GM12865 (cell line): ENCODE measurements at regions not wholly inside any gene's neighbourhood (a gene's known extent, or its start where the extent isn't known, plus 50 kb on each side); places are given as distances from the start of the nearest gene placed in this dataset.

ENCODE experiments used
- DNase-seq: peaks from one replicate; pipeline ENCODE4 v3.0.0; 2010; ENCODE audit warnings: low read depth
- H3K4me3 ChIP-seq: 2 replicates; pipeline ENCODE4 v1.5.1; 2011; ENCODE audit warnings: mild to moderate bottlenecking, low read depth, low read length, control low read depth
- TF ChIP-seq, protein P1 (sequence below): IDR thresholded peaks from 2 replicates; pipeline ENCODE4 v1.5.1; 2011; ENCODE audit warnings: low read length, control low read depth, low read depth, inconsistent platforms; ENCODE audit not compliant: insufficient read depth; ENCODE audit errors: missing control alignments

DNA sequence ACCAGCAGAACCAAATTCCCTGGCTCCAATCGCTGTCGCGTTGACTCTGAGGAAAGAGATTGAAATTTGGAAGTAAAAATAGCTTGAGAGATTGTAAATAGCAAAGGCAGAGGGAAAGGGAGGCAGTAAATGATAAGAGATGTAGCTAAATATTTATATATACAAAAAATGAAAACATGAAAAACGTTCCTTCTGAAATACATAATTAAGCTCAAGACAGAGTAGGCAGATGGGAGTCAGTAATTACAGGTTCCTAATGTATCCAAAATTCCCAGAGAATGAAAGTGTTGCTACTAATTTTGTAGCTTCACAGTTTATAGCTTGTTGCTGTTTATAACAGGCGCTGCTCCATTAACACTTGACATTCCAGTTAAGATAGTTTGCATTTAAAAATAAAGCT is 648.7 kb downstream of the KCNA4 start:
- no peak overlapping the region for H3K4me3 ChIP-seq
- no peak for DNase-seq
- TF ChIP-seq, protein P1, sequence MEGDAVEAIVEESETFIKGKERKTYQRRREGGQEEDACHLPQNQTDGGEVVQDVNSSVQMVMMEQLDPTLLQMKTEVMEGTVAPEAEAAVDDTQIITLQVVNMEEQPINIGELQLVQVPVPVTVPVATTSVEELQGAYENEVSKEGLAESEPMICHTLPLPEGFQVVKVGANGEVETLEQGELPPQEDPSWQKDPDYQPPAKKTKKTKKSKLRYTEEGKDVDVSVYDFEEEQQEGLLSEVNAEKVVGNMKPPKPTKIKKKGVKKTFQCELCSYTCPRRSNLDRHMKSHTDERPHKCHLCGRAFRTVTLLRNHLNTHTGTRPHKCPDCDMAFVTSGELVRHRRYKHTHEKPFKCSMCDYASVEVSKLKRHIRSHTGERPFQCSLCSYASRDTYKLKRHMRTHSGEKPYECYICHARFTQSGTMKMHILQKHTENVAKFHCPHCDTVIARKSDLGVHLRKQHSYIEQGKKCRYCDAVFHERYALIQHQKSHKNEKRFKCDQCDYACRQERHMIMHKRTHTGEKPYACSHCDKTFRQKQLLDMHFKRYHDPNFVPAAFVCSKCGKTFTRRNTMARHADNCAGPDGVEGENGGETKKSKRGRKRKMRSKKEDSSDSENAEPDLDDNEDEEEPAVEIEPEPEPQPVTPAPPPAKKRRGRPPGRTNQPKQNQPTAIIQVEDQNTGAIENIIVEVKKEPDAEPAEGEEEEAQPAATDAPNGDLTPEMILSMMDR: no peak

DNA sequence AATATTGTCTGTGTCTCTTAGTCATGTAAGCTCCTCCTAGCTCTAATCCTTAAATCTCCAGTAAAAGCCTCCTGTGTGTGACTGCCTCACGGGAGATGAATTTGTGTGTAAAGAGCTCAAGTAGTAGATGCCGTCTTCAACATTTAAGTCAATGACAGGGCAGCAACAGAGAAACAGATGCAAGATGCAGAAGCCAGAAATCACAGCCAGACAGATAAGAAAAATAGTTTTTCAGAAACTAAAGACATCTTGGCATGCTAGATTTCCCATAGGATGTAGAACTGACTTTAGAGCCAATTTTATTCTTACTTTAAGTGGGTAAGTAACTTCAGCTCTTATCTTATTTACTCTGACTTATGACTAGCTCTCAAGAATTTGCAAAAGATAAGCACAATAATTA is 652.8 kb downstream of the KCNA4 start:
- no peak for DNase-seq
- H3K4me3 ChIP-seq: no peak overlapping the region
- TF ChIP-seq, protein P1: no peak

DNA sequence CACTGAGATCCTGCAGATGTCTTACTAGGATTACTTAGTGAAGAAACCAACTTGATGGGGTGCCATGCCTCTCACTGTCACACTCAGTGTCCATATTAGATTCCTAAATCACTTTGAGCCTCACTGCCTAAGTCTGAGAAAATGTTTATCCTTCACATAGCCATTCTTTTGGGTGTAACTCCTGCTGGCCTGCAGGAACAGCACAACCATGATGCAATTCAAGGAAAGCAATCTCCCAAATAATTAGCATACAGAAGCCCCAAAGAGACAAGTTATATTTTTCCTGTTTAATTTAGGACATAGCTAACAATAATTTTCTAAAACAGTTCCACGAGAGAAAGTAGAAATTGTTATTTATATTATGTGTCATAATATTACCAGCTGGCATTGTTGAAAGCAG is 655.5 kb downstream of the KCNA4 start:
- no peak overlapping the region for H3K4me3 ChIP-seq
- TF ChIP-seq, protein P1: no peak
- DNase-seq: no peak

DNA sequence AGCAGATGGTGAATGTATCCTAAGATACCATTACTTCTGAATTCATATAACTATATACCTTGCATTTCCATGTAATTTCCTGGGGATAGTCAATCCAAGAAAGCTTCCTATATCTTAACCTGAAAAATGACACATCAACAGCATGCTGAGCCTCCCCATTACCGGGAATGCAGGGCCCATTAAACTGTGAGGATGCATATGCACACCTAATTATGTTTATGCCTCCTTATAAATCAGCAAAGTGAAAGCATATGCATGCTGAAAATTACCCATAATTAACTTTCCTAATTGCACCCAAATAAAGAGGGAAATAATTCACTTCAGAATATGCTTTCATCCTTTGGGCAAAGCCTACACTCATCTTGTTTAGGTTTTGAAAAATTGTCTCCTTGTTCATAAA is 663.0 kb downstream of the KCNA4 start:
- DNase-seq: no peak
- TF ChIP-seq, protein P1: no peak
- H3K4me3 ChIP-seq: no peak overlapping the region

DNA sequence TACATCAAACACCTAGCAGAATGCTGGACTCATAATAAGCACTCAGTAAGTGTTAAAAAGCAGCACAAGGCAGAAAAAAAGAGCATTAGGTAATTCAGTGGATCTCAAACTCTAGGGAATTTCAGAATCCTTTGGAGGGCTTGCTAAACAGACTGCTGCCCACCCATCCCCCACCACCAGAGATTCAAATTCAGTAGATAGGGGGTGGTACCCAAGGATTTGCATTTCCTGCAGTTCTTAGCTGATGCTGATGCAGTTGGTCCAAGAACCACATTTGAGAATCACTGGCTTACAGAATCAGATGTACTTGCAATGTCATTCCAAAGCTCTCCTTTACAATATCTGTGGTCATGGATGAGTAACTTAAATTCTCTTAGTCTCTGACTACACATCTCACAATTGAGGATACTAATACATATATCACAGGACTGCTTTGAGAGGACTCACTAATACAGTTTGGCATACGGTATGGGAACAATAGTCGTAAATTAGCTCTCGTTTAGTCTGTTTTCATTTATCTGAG is 664.5 kb downstream of the KCNA4 start:
- no peak overlapping the region for H3K4me3 ChIP-seq
- TF ChIP-seq, protein P1: no peak
- no peak for DNase-seq

DNA sequence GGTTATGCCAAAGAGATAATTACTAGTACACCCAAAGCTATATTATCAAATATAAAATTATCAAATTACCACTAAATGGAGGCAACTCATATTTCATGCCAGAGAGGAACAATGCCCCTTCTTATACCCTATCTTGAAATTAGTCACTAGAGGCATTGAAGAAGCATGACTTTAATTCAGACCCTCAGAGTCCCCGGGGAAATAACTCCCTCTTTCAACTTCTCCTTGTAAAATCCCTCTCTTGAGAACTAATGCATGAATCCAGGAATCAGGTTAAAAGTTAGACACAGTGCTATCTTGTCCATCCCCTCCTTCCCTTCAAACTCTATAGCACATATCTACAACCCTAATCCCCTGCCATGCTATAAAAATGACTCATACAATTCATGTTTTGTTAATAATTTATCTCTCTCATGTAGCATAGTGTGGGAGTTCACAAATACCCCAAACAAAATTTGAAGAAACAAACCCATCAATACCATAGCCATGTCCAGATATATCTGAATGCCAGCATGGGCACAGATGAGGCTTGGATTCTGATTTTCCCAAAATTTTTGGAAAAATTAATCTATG is 665.4 kb downstream of the KCNA4 start:
- no peak overlapping the region for H3K4me3 ChIP-seq
- DNase-seq: no peak
- TF ChIP-seq, protein P1: no peak
